ENCODE measurements at regions not wholly inside any gene's neighbourhood (a gene's known extent, or its start where the extent isn't known, plus 50 kb on each side); places are given as distances from the start of the nearest gene placed in this dataset.

DNA sequence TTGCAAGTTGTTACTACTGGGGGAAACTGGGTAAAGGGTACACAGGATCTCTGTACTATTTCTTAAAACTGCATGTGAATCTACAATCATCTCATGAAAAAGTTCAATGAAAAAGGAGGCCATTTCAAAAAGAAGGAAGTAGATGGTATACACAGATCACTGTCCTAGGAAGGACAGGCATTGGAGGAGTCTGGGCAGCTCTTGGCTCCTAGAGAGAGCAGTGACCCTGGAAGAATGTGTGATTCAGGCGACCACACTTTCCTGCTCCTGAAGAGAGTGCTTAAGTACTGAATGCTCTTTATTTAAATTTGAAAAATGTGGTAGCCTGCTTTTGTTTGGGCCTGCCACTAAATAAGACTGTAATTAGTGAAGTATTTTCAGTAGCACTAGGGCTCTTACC, 318.1 kb upstream of the CASK start:
- no peak overlapping the region for H3K4me3 Mint-ChIP-seq
- H3K36me3 Mint-ChIP-seq, result peaks cover 5% of the 10 kb centered on the region
- H3K27me3 Mint-ChIP-seq, result no peaks in the 10 kb centered on the region
- TF ChIP-seq, protein P1, sequence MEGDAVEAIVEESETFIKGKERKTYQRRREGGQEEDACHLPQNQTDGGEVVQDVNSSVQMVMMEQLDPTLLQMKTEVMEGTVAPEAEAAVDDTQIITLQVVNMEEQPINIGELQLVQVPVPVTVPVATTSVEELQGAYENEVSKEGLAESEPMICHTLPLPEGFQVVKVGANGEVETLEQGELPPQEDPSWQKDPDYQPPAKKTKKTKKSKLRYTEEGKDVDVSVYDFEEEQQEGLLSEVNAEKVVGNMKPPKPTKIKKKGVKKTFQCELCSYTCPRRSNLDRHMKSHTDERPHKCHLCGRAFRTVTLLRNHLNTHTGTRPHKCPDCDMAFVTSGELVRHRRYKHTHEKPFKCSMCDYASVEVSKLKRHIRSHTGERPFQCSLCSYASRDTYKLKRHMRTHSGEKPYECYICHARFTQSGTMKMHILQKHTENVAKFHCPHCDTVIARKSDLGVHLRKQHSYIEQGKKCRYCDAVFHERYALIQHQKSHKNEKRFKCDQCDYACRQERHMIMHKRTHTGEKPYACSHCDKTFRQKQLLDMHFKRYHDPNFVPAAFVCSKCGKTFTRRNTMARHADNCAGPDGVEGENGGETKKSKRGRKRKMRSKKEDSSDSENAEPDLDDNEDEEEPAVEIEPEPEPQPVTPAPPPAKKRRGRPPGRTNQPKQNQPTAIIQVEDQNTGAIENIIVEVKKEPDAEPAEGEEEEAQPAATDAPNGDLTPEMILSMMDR (conservative IDR thresholded peaks at IDR 0.05), result no peak
- no peaks in the 10 kb centered on the region for H3K9me3 Mint-ChIP-seq
- H3K27ac Mint-ChIP-seq, result no peak overlapping the region
- DNase-seq (ENCODE audit: extremely low spot score, unreplicated experiment), result no peak
- H3K4me1 Mint-ChIP-seq (ENCODE audit: unreplicated experiment), result no peaks in the 10 kb centered on the region

DNA sequence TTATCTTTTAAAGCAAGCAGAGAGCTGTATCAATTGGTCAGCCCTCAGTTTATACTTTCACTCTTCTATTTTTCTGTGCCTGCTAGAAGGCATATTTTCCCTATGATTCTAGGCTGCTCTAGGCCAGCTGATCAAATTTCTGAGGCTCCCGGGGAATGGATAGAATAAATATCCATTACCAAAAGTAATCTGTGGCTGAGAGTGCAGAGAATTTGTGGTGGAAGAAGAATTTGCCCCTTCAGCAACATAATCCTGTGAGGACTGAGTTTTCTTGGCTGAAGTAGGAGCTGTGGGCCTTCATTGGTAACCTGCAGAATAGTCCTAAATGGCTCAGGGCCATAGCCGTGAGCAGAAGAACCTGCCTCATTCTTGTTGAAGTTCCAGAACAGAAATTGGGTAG, 314.6 kb upstream of the CASK start:
- DNase-seq (ENCODE audit: extremely low spot score, unreplicated experiment), result no peak
- H3K4me1 Mint-ChIP-seq (ENCODE audit: unreplicated experiment), result no peaks in the 10 kb centered on the region
- no peaks in the 10 kb centered on the region for H3K9me3 Mint-ChIP-seq
- peaks cover 5% of the 10 kb centered on the region for H3K36me3 Mint-ChIP-seq
- H3K4me3 Mint-ChIP-seq, result no peak overlapping the region
- no peaks in the 10 kb centered on the region for H3K27me3 Mint-ChIP-seq
- TF ChIP-seq, protein P1 (conservative IDR thresholded peaks at IDR 0.05), result no peak
- no peak overlapping the region for H3K27ac Mint-ChIP-seq

DNA sequence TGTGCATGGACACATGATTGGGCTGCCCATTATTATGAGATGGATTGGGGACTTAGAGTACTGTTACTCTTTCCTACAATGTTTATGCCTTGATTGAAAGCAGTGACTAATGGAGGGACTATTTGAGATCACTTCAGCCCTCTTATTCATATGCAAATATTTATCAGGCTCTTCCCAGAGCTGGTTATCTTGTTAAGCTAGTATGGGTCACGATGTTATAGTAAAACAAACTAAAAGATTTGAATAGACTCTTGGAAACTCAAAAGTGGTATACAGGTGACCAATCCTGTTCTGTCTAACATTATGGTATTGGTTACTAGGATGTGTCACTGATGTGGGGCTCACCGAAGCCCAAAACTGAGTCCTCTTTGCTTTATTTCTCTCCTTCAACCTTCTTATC, 306.2 kb upstream of the CASK start:
- Mint-ChIP-seq H3K4me1 (ENCODE audit: unreplicated experiment) (no peaks in the 10 kb centered on the region), H3K27ac (no peak overlapping the region), H3K27me3 (no peaks in the 10 kb centered on the region), H3K36me3 (no peaks in the 10 kb centered on the region), H3K4me3 (no peak overlapping the region), H3K9me3 (peaks cover 4% of the 10 kb centered on the region)
- TF ChIP-seq, protein P1 (conservative IDR thresholded peaks at IDR 0.05), result no peak
- no peak for DNase-seq (ENCODE audit: extremely low spot score, unreplicated experiment)

DNA sequence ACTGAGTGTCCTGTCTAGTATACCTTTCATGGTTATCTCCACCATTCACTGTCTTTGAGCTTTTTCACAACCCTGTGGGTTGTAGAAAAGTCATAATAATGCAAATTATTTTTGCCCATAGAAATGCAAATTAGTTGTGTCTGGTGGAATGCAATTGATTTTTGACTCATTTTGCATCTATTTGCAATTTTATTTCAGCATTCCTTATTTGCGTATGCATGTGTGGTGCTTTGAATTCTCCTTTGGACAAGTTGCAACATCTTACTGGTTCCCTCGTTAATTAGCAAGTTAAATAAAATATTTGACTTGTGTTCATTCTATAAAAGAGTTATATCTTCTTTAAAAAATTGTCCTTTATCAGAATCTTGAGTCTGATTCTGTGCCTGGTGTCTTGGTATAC, 297.3 kb upstream of the CASK start:
- Mint-ChIP-seq H3K9me3 (no peaks in the 10 kb centered on the region), H3K4me3 (no peak overlapping the region), H3K27me3 (no peaks in the 10 kb centered on the region), H3K4me1 (ENCODE audit: unreplicated experiment) (no peaks in the 10 kb centered on the region), H3K36me3 (no peaks in the 10 kb centered on the region), H3K27ac (no peak overlapping the region)
- no peak for DNase-seq (ENCODE audit: extremely low spot score, unreplicated experiment)
- TF ChIP-seq, protein P1 (conservative IDR thresholded peaks at IDR 0.05), result no peak

DNA sequence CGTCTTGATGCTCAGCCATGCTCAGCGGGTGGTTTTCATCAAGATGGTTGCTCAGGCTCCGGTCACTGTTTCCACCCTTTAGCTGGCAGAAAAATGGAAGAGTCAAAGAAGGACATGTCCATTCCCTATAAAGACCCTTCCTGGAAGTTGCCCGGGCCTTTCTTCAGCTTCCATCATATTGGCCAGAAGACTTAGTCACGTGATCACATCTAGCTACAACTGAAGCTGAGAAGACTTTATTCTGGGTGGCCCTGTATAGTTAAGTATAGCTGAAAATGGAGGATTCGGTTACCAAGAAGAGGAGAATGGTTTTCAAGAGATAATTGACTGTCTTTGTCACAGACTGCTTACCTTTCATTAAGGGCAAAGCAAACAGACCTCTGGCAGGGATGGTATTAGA, 296.7 kb upstream of the CASK start:
- TF ChIP-seq, protein P1 (conservative IDR thresholded peaks at IDR 0.05), result no peak
- Mint-ChIP-seq H3K4me1 (ENCODE audit: unreplicated experiment) (no peaks in the 10 kb centered on the region), H3K9me3 (no peaks in the 10 kb centered on the region), H3K4me3 (no peak overlapping the region), H3K27ac (no peak overlapping the region), H3K27me3 (no peaks in the 10 kb centered on the region), H3K36me3 (no peaks in the 10 kb centered on the region)
- no peak for DNase-seq (ENCODE audit: extremely low spot score, unreplicated experiment)

DNA sequence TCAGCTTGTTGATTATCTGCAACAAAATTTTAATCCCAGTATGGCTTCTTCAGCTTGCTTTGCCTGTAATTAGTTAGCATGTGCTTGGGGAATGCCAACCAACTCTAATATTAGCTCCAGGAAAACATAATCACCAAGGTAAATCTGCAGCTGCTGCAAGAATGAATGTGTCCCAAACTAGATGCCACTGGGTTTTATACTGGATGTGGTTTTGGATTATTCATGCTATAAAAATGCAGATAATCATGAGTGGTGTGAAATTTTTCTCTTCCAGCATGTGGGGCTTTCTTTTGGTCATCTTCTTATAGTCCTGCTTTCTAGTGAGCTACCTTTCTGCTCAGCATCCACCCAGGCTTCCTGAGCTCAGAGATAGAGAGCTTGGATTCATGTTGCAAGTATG, 295.9 kb upstream of the CASK start:
- Mint-ChIP-seq H3K27me3 (no peaks in the 10 kb centered on the region), H3K4me1 (ENCODE audit: unreplicated experiment) (no peaks in the 10 kb centered on the region), H3K9me3 (no peaks in the 10 kb centered on the region), H3K4me3 (no peak overlapping the region), H3K27ac (no peak overlapping the region), H3K36me3 (no peaks in the 10 kb centered on the region)
- TF ChIP-seq, protein P1 (conservative IDR thresholded peaks at IDR 0.05), result no peak
- no peak for DNase-seq (ENCODE audit: extremely low spot score, unreplicated experiment)

Measured in type B pancreatic cell (in vitro differentiated cells).